PC-9 (cell line): ENCODE measurements at regions not wholly inside any gene's neighbourhood (a gene's known extent, or its start where the extent isn't known, plus 50 kb on each side); places are given as distances from the start of the nearest gene placed in this dataset.

Experiments
- BruUV-seq: library from RNA; stranded (reverse); fragments of 400-500 nt; replicated peaks from 2 replicates; lab custom pipeline; 2021; lab: Mats Ljungman, UMichigan
- CTCF ChIA-PET: fragments of 300-600 bp; sonication (Branson Sonifier 250); formaldehyde crosslinking; loops from one replicate; lab custom pipeline; 2022; ENCODE audit warnings: antibody characterized with exemption; lab: Charles Lee
- POLR2A ChIA-PET: fragments of 300-600 bp; sonication (Branson Sonifier 250); formaldehyde crosslinking; loops from one replicate; lab custom pipeline; 2022; ENCODE audit warnings: antibody characterized with exemption; ENCODE audit not compliant: unreplicated experiment; lab: Charles Lee
- DNase-seq, 2 experiments: peaks; one replicate each; pipeline versions ENCODE4 v3.0.0 to v3.0.0-alpha.2; 2015 to 2022; ENCODE audit warnings: mixed read lengths in 1 of 2
- H2AFZ ChIP-seq: fragments of 200-600 bp; sonication (generic); 2 replicates; pipeline ENCODE4 v1.8.1; 2017; ENCODE audit warnings: antibody characterized with exemption
- H3F3A ChIP-seq: fragments of 200-600 bp; sonication (generic); 2 replicates; pipeline ENCODE4 v1.8.1; 2017; ENCODE audit warnings: antibody characterized with exemption, mild to moderate bottlenecking, low read depth; ENCODE audit not compliant: insufficient read depth
- H3K27ac ChIP-seq: fragments of 200-600 bp; sonication (generic); 2 replicates; pipeline ENCODE4 v1.6.1; 2016; ENCODE audit warnings: mixed run types
- H3K27me3 ChIP-seq: fragments of 200-600 bp; sonication (generic); 2 replicates; pipeline ENCODE4 v1.6.1; 2016; ENCODE audit warnings: low read depth, mixed run types; ENCODE audit not compliant: insufficient read depth
- H3K36me3 ChIP-seq: fragments of 200-600 bp; sonication (generic); 2 replicates; pipeline ENCODE4 v1.6.1; 2016; ENCODE audit warnings: low read depth, mixed run types
- H3K4me1 ChIP-seq: fragments of 200-600 bp; sonication (generic); replicated peaks from 2 replicates; pipeline ENCODE4 v1.6.1; 2016; ENCODE audit warnings: mixed run types; ENCODE audit not compliant: insufficient read depth
- H3K4me2 ChIP-seq: fragments of 200-600 bp; sonication (generic); 2 replicates; pipeline ENCODE4 v1.6.1; 2017; ENCODE audit warnings: mixed run types
- H3K4me3 ChIP-seq: fragments of 200-600 bp; sonication (generic); 2 replicates; pipeline ENCODE4 v1.6.1; 2016; ENCODE audit warnings: mixed run types
- H3K79me2 ChIP-seq: fragments of 200-600 bp; sonication (generic); 2 replicates; pipeline ENCODE4 v1.6.1; 2017; ENCODE audit warnings: low read depth, mixed run types
- H3K9me2 ChIP-seq: fragments of 200-600 bp; sonication (generic); 2 replicates; pipeline ENCODE4 v1.8.1; 2017; ENCODE audit warnings: mild to moderate bottlenecking; ENCODE audit not compliant: insufficient read depth
- H3K9me3 ChIP-seq: fragments of 200-600 bp; sonication (generic); 2 replicates; pipeline ENCODE4 v1.8.1; 2016; ENCODE audit warnings: low read depth; ENCODE audit not compliant: insufficient read depth
- H4K20me1 ChIP-seq: fragments of 200-600 bp; sonication (generic); 2 replicates; pipeline ENCODE4 v1.8.1; 2017; ENCODE audit not compliant: insufficient read depth
- EZH2 ChIP-seq: fragments of 200-600 bp; sonication (generic); IDR thresholded peaks from 2 replicates; pipeline ENCODE4 v1.8.0; 2017; ENCODE audit warnings: antibody characterized with exemption, low read depth
- intact Hi-C: fragments of 100-400 bp; cut with micrococcal nuclease; formaldehyde crosslinking; loops from one replicate; pipeline ENCODE4 v1.10.0; 2022; ENCODE audit not compliant: unreplicated experiment
- TF ChIP-seq, protein P1 (sequence below): fragments of 200-600 bp; sonication (generic); conservative IDR thresholded peaks from 2 replicates; pipeline ENCODE4 v1.6.1; 2017; ENCODE audit warnings: mixed run types, antibody characterized with exemption, mild to moderate bottlenecking, moderate library complexity

DNA sequence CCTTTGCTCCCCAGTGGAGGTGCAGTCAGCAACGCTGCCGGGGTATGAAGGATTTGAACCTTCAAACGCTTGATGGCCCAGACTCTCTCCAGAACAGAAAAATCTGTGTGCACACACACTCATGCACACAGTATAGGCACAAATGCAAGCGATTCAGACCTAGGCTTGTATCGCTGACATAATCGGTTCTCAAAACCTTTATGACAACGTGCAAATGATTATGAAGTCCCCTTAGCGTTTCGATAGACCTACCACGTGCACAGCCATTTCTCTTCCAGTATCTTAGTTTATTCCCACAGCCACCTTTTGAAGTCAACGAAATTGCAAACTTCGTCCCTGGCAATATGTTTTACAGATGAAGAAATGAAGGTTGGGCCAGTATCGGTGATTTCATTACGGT lies 138.9 kb upstream of the MYCN start:
- no TSS peak for BruUV-seq
- no peaks in the 10 kb centered on the region for H3K9me3 ChIP-seq
- H3K79me2 ChIP-seq = no peaks in the 10 kb centered on the region
- H3K27me3 ChIP-seq = peaks cover 92% of the 10 kb centered on the region
- H3K4me3 ChIP-seq = no peak overlapping the region
- TF ChIP-seq EZH2 = no peak
- TF ChIP-seq, protein P1, sequence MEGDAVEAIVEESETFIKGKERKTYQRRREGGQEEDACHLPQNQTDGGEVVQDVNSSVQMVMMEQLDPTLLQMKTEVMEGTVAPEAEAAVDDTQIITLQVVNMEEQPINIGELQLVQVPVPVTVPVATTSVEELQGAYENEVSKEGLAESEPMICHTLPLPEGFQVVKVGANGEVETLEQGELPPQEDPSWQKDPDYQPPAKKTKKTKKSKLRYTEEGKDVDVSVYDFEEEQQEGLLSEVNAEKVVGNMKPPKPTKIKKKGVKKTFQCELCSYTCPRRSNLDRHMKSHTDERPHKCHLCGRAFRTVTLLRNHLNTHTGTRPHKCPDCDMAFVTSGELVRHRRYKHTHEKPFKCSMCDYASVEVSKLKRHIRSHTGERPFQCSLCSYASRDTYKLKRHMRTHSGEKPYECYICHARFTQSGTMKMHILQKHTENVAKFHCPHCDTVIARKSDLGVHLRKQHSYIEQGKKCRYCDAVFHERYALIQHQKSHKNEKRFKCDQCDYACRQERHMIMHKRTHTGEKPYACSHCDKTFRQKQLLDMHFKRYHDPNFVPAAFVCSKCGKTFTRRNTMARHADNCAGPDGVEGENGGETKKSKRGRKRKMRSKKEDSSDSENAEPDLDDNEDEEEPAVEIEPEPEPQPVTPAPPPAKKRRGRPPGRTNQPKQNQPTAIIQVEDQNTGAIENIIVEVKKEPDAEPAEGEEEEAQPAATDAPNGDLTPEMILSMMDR = no peak
- no peak for DNase-seq
- no peak overlapping the region for H2AFZ ChIP-seq
- no peaks in the 10 kb centered on the region for H3F3A ChIP-seq
- no peaks in the 10 kb centered on the region for H3K4me1 ChIP-seq
- no peak overlapping the region for H3K27ac ChIP-seq
- H3K9me2 ChIP-seq = no peaks in the 10 kb centered on the region
- POLR2A ChIA-PET = no interaction called here
- no peaks in the 10 kb centered on the region; the same call in 1 of the 2 replicates for H4K20me1 ChIP-seq
- intact Hi-C loops = no loop called here
- H3K36me3 ChIP-seq = no peaks in the 10 kb centered on the region
- no peak overlapping the region for H3K4me2 ChIP-seq
- CTCF ChIA-PET = no interaction called here

DNA sequence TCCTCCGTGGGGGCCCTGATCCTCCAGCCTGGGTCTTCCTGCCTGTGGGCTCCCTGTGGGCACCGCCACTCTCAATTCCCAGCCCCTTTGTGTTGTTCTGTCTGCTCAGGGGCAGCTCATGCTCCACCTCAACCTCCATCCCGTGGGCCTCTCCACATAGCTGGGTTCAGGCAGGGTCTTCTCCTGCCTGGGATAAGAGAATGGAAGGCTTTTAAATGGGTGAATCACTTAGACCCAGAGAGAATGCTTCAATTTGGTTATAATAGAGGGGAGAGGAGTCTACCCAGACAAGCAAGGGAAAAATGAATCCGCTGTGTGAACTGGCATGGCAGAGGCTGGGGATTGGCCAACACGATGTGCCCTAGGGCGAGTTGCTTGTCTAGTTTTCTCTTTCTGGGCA lies 138.4 kb upstream of the MYCN start:
- no peak overlapping the region for H3K4me3 ChIP-seq
- H3K36me3 ChIP-seq = no peaks in the 10 kb centered on the region
- H3K4me1 ChIP-seq = no peaks in the 10 kb centered on the region
- H3K9me3 ChIP-seq = no peaks in the 10 kb centered on the region
- H3K27me3 ChIP-seq = peaks cover 92% of the 10 kb centered on the region
- H3K9me2 ChIP-seq = no peaks in the 10 kb centered on the region
- no TSS peak for BruUV-seq
- ChIA-PET CTCF (no interaction called here), POLR2A (no interaction called here)
- no peaks in the 10 kb centered on the region; the same call in 1 of the 2 replicates for H4K20me1 ChIP-seq
- no peak overlapping the region for H3K27ac ChIP-seq
- TF ChIP-seq, protein P1 = no peak
- TF ChIP-seq EZH2 = no peak
- no peak overlapping the region for H3K4me2 ChIP-seq
- no peaks in the 10 kb centered on the region for H3F3A ChIP-seq
- no peaks in the 10 kb centered on the region for H3K79me2 ChIP-seq
- intact Hi-C loops = no loop called here
- H2AFZ ChIP-seq = no peak overlapping the region
- no peak for DNase-seq

DNA sequence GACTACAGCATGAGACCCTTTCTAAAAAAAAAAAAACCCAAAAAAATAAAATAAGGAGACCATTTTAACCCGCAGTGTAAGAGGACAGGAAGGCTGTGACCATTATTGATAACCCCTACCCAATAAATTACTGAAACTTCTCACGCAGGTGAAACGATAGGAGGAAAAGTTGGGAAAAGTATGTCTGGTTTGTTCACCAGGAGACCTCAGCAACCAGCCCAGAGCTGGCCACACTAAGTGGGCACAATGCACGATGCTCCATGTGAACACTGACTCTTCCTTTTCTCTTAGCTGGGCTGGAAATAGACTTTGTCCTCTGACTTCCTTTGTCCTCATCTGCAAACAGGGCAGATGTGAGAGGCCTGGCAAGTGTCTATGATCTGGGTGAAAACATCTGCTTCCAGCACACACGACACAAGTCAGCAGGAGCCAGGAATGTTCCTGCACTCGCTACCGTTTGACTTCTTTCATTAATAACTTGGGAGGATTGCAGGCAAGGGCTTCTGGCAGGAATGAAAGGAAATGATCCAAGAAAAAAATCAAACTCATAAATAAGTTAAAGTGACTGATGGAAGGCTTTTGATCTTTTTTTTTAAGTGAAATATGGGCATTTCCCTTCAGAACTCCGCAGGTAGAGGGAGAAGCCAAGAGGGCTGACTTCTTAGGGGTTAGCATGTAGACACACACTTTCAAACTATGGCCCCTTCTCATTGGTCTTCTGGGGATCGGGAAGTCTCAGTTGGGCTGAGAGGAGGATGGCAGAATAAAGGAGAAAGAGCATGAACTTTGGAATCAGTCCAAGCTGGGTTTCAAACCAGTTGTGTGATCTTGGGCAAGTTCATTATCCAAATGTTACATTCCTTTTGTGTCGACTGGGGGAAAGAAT lies 137.4 kb upstream of the MYCN start:
- no peaks in the 10 kb centered on the region for H3K4me1 ChIP-seq
- DNase-seq = no peak
- BruUV-seq = no TSS peak
- H3F3A ChIP-seq = no peaks in the 10 kb centered on the region
- H2AFZ ChIP-seq = no peak overlapping the region
- H3K79me2 ChIP-seq = no peaks in the 10 kb centered on the region
- no peak overlapping the region for H3K4me2 ChIP-seq
- intact Hi-C loops = no loop called here
- POLR2A ChIA-PET = no interaction called here
- no peak overlapping the region for H3K4me3 ChIP-seq
- H3K9me3 ChIP-seq = no peaks in the 10 kb centered on the region
- CTCF ChIA-PET = no interaction called here
- no peak overlapping the region for H3K27ac ChIP-seq
- H4K20me1 ChIP-seq = no peaks in the 10 kb centered on the region; the same call in 1 of the 2 replicates
- H3K9me2 ChIP-seq = no peaks in the 10 kb centered on the region
- H3K36me3 ChIP-seq = no peaks in the 10 kb centered on the region
- TF ChIP-seq, protein P1 = no peak
- no peak for TF ChIP-seq EZH2
- peaks cover 92% of the 10 kb centered on the region for H3K27me3 ChIP-seq
